Kidney (tissue), 13 donors: ENCODE measurements at regions not wholly inside any gene's neighbourhood (a gene's known extent, or its start where the extent isn't known, plus 50 kb on each side); places are given as distances from the start of the nearest gene placed in this dataset.

Experiments used
- DNase-seq, 5 donors: peaks; one replicate each; pipeline ENCODE4 v3.0.0-alpha.2; 2013 to 2020
- FAIRE-seq: peaks from 2 replicates; lab custom pipeline; 2012; peaks lifted over from hg19 to GRCh38; lab: Jason Lieb, UNC
- H3K27ac ChIP-seq, 2 donors: one replicate each; pipeline ENCODE4 v1.7.0; 2013; ENCODE audit warnings: low read depth in 2 of 2, low read length in 2 of 2, inconsistent platforms in 1 of 2
- H3K27me3 ChIP-seq: one replicate; pipeline ENCODE4 v1.7.1; 2013; ENCODE audit warnings: low read length, inconsistent platforms; ENCODE audit not compliant: control insufficient read depth, insufficient read depth
- H3K36me3 ChIP-seq, 3 donors: one replicate each; pipeline versions ENCODE4 v1.7.0 to v1.7.1; 2013; ENCODE audit warnings: low read length in 3 of 3, control low read depth in 1 of 3, inconsistent platforms in 1 of 3; ENCODE audit not compliant: insufficient read depth in 3 of 3, control insufficient read depth in 2 of 3
- H3K4me1 ChIP-seq, 3 donors: one replicate each; pipeline versions ENCODE4 v1.7.0 to v1.7.1; 2013; ENCODE audit warnings: low read length in 3 of 3, inconsistent platforms in 1 of 3, low read depth in 1 of 3; ENCODE audit not compliant: control insufficient read depth in 2 of 3, insufficient read depth in 2 of 3
- H3K4me3 ChIP-seq, 3 donors: one replicate each; pipeline versions ENCODE4 v1.7.0 to v1.8.1; 2013; ENCODE audit warnings: low read length in 3 of 3, control low read depth in 1 of 3, inconsistent platforms in 1 of 3
- H3K9ac ChIP-seq, 3 donors: one replicate each; pipeline versions ENCODE4 v1.7.0 to v1.7.1; 2013; ENCODE audit warnings: low read length in 3 of 3, control low read depth in 1 of 3, inconsistent platforms in 1 of 3
- H3K9me3 ChIP-seq, 3 donors: one replicate each; pipeline versions ENCODE4 v1.7.0 to v1.7.1; 2013; ENCODE audit warnings: low read length in 3 of 3, control low read depth in 1 of 3, inconsistent platforms in 1 of 3; ENCODE audit not compliant: control insufficient read depth in 2 of 3, insufficient read depth in 1 of 3
- CTCF ChIP-seq: IDR thresholded peaks from 3 replicates; pipeline ENCODE4 v1.5.1; 2012; ENCODE audit warnings: mild to moderate bottlenecking, moderate library complexity, borderline replicate concordance; ENCODE audit not compliant: insufficient read depth; ENCODE audit errors: extremely low read depth
- intact Hi-C: fragments of 100-400 bp; cut with DNase I; formaldehyde crosslinking; loops from one replicate; pipeline ENCODE4 v1.11.1; 2022
- donor health status: control.
- donor health status: control.
- donor health status: control.
- donor health status: control.
- donor health status: control.
- donor health status: DM: yes; HTN: yes; CAD: no.
- donor health status: Normal renal cell carcinoma (clear cell type).

GRCh38 chr1:106717591-106717990 lies 338.9 kb upstream of the PRMT6 start:
- Histone ChIP-seq H3K9me3 (peaks cover 0 to 2% (median 0%) of the 10 kb centered on the region in 3 donors), H3K4me3 (no peak overlapping the region), H3K27me3 (no peaks in the 10 kb centered on the region), H3K36me3 (no peaks in the 10 kb centered on the region), H3K27ac (no peak overlapping the region), H3K9ac (no peak overlapping the region), H3K4me1 (no peaks in the 10 kb centered on the region)
- FAIRE-seq (no peak), DNase-seq (peak in 1 of 5 donors; percentile 0)
- TF ChIP-seq CTCF = no peak
- intact Hi-C loops = no loop called here

GRCh38 chr1:106721790-106722189 lies 334.7 kb upstream of the PRMT6 start:
- Histone ChIP-seq H3K4me3 (no peak overlapping the region), H3K27ac (no peak overlapping the region), H3K27me3 (no peaks in the 10 kb centered on the region), H3K4me1 (no peaks in the 10 kb centered on the region), H3K9ac (no peak overlapping the region), H3K36me3 (no peaks in the 10 kb centered on the region), H3K9me3 (no peaks in the 10 kb centered on the region)
- intact Hi-C loops = no loop called here
- TF ChIP-seq CTCF = no peak
- FAIRE-seq (no peak), DNase-seq (no peak)

GRCh38 chr1:106722466-106722865 lies 334.0 kb upstream of the PRMT6 start:
- TF ChIP-seq CTCF = no peak
- no peaks in the 10 kb centered on the region for H3K9me3 ChIP-seq
- no peak overlapping the region for H3K9ac ChIP-seq
- no peak overlapping the region for H3K27ac ChIP-seq
- H3K27me3 ChIP-seq = no peaks in the 10 kb centered on the region
- H3K4me1 ChIP-seq = no peaks in the 10 kb centered on the region
- FAIRE-seq (no peak), DNase-seq (no peak)
- no peaks in the 10 kb centered on the region for H3K36me3 ChIP-seq
- intact Hi-C loops = no loop called here
- H3K4me3 ChIP-seq = no peak overlapping the region

- no peak for TF ChIP-seq CTCF
Measured at GRCh38 chr1:106727171-106727570, 329.3 kb upstream of the PRMT6 start.

More at GRCh38 chr1:106727171-106727570, 329.3 kb upstream of the PRMT6 start:
- Histone ChIP-seq H3K27ac (no peak overlapping the region), H3K4me1 (no peaks in the 10 kb centered on the region), H3K36me3 (no peaks in the 10 kb centered on the region), H3K9me3 (no peaks in the 10 kb centered on the region), H3K4me3 (no peak overlapping the region), H3K9ac (no peak overlapping the region), H3K27me3 (no peaks in the 10 kb centered on the region)
- intact Hi-C loops = no loop called here
- FAIRE-seq (no peak), DNase-seq (no peak)
